ENCODE measurements at regions not wholly inside any gene's neighbourhood (a gene's known extent, or its start where the extent isn't known, plus 50 kb on each side); places are given as distances from the start of the nearest gene placed in this dataset.

DNA sequence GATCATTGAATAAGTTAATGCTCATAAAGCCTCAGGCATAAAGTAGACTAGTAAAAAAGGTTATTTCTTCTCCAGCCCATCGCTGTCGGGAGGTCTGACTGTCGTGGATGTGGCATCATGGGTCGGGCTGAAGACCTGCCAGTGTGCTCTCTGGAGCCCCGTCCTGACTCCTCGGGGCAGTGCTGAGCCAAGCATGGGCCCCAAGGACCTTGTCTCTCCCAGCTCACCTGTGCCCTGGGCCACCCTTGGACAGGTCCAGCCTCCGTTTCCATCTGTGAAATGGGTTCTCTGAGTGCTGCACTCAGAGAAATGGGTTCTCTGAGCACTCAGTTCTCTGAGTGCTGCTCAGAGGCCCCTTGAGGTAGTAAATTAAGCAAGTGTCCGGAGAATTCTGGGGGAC is 269.0 kb downstream of the GADD45G start:
- TF ChIP-seq ZNF384 (IDR thresholded peaks at IDR 0.05; ENCODE audit: borderline replicate concordance, low read depth, low read length) (no peak), BCL11A (IDR thresholded peaks at IDR 0.05; ENCODE audit: low read depth, low read length) (no peak)
